OCI-LY3 (cell line): ENCODE measurements at regions not wholly inside any gene's neighbourhood (a gene's known extent, or its start where the extent isn't known, plus 50 kb on each side); places are given as distances from the start of the nearest gene placed in this dataset.

Experiments
- H2AFZ ChIP-seq: fragments of 200-600, 300-600 bp; shearing (Covaris generic); 2 replicates; pipeline ENCODE4 v1.6.0; 2014; ENCODE audit warnings: antibody characterized with exemption, low read depth, low read length
- H3K27ac ChIP-seq: fragments of 200-600, 300-600 bp; sonication (generic); 2 replicates; pipeline ENCODE4 v1.5.1; 2014; ENCODE audit warnings: mild to moderate bottlenecking, low read length, moderate library complexity, mixed read lengths
- H3K27me3 ChIP-seq: fragments of 200-600, 300-600 bp; sonication (generic); 2 replicates; pipeline ENCODE4 v1.6.1; 2014; ENCODE audit warnings: low read depth, low read length, mixed read lengths
- H3K36me3 ChIP-seq: fragments of 200-600, 300-600 bp; sonication (generic); replicated peaks from 2 replicates; pipeline ENCODE3; 2014; ENCODE audit warnings: low read depth, low read length, mixed read lengths
- H3K4me1 ChIP-seq: fragments of 300-600, 200-600 bp; sonication (generic); 2 replicates; pipeline ENCODE4 v1.6.1; 2014; ENCODE audit warnings: low read length, mixed read lengths
- H3K4me2 ChIP-seq: fragments of 200-600, 300-600 bp; sonication (generic); 2 replicates; pipeline ENCODE4 v1.6.1; 2014; ENCODE audit warnings: low read length, mixed read lengths
- H3K4me3 ChIP-seq: fragments of 300-600, 200-600 bp; sonication (generic); 2 replicates; pipeline ENCODE4 v1.5.1; 2014; ENCODE audit warnings: antibody characterized with exemption, mild to moderate bottlenecking, low read length, moderate library complexity
- H3K79me2 ChIP-seq: fragments of 300-600, 200-600 bp; shearing (Covaris generic); 2 replicates; pipeline ENCODE4 v1.6.1; 2014; ENCODE audit warnings: mild to moderate bottlenecking, low read length, mixed read lengths
- H3K9ac ChIP-seq: fragments of 300-600, 200-600 bp; shearing (Covaris generic); 2 replicates; pipeline ENCODE4 v1.6.0; 2014; ENCODE audit warnings: mild to moderate bottlenecking, low read length, moderate library complexity
- H3K9me3 ChIP-seq: fragments of 200-600, 300-600 bp; shearing (Covaris generic); 2 replicates; pipeline ENCODE4 v1.6.1; 2014; ENCODE audit warnings: low read length, mixed read lengths; ENCODE audit not compliant: insufficient read depth
- H4K20me1 ChIP-seq: fragments of 200-600, 300-600 bp; sonication (generic); 2 replicates; pipeline ENCODE4 v1.6.1; 2016; ENCODE audit warnings: low read length, mixed read lengths; ENCODE audit not compliant: insufficient read depth
- EZH2phosphoT487 ChIP-seq: fragments of 200-600 bp; shearing (Covaris generic); IDR thresholded peaks from 2 replicates; pipeline ENCODE4 v1.6.1; 2018; ENCODE audit warnings: antibody characterized with exemption, mixed run types, low read depth
- TF ChIP-seq, protein P1 (sequence below): fragments of 200-600, 300-600 bp; sonication (generic); IDR thresholded peaks from 2 replicates; pipeline ENCODE4 v1.5.1; 2014; ENCODE audit warnings: antibody characterized with exemption, low read length, low read depth

DNA sequence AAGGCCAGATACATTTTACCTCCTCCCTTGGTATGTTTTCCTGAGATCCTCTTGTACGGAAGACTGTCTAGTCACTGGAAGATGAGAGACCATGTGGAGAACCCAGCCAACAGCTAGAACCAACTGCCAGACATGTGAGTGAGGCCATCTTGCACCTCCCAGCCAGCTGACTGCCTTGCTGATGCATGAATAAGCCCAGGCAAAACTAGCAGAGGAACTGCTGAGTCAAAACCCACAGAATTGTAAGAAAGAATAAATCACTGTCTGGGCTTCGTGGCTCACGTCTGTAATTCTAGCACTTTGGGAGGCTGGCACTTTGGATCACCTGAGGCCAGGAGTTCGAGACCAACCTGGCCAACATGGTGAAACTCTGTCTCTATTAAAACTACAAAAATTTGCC is 160.0 kb downstream of the TPH2 start:
- H3K4me1 ChIP-seq = no peaks in the 10 kb centered on the region
- H3K9me3 ChIP-seq = peaks cover 2% of the 10 kb centered on the region; the same call in 1 of the 2 replicates
- H2AFZ ChIP-seq = no peak overlapping the region
- no peak overlapping the region for H3K27ac ChIP-seq
- TF ChIP-seq, protein P1, sequence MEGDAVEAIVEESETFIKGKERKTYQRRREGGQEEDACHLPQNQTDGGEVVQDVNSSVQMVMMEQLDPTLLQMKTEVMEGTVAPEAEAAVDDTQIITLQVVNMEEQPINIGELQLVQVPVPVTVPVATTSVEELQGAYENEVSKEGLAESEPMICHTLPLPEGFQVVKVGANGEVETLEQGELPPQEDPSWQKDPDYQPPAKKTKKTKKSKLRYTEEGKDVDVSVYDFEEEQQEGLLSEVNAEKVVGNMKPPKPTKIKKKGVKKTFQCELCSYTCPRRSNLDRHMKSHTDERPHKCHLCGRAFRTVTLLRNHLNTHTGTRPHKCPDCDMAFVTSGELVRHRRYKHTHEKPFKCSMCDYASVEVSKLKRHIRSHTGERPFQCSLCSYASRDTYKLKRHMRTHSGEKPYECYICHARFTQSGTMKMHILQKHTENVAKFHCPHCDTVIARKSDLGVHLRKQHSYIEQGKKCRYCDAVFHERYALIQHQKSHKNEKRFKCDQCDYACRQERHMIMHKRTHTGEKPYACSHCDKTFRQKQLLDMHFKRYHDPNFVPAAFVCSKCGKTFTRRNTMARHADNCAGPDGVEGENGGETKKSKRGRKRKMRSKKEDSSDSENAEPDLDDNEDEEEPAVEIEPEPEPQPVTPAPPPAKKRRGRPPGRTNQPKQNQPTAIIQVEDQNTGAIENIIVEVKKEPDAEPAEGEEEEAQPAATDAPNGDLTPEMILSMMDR = no peak
- TF ChIP-seq EZH2phosphoT487 = no peak
- H4K20me1 ChIP-seq = no peaks in the 10 kb centered on the region
- no peaks in the 10 kb centered on the region for H3K27me3 ChIP-seq
- H3K36me3 ChIP-seq = no peaks in the 10 kb centered on the region
- no peak overlapping the region for H3K4me2 ChIP-seq
- no peaks in the 10 kb centered on the region for H3K79me2 ChIP-seq
- H3K9ac ChIP-seq = no peak overlapping the region
- H3K4me3 ChIP-seq = no peak overlapping the region

DNA sequence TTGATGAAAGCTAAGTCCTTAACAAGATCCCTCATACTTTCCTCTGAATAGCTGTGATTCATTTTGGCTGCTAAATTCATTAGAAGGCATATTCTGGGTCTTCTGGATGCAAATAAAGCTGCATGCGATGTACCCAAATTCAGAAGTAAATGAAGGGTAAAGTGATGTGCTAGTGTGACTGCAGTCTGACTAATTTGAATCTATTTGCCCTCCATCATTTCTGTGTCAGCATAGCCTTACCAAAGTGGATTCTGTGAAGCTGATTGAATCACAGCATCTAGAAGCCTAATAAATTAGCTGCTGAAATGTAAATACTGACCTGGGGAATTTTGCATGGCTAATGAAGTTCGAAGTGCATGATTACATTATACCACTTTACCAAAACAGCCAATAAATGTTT is 162.2 kb downstream of the TPH2 start:
- H3K4me1 ChIP-seq = no peaks in the 10 kb centered on the region
- H3K9ac ChIP-seq = no peak overlapping the region
- H3K27me3 ChIP-seq = no peaks in the 10 kb centered on the region
- H4K20me1 ChIP-seq = no peaks in the 10 kb centered on the region
- TF ChIP-seq, protein P1 = no peak
- TF ChIP-seq EZH2phosphoT487 = no peak
- no peaks in the 10 kb centered on the region for H3K36me3 ChIP-seq
- H3K27ac ChIP-seq = no peak overlapping the region
- H3K4me2 ChIP-seq = no peak overlapping the region
- no peaks in the 10 kb centered on the region for H3K9me3 ChIP-seq
- H3K79me2 ChIP-seq = no peaks in the 10 kb centered on the region
- no peak overlapping the region for H2AFZ ChIP-seq
- no peak overlapping the region for H3K4me3 ChIP-seq

DNA sequence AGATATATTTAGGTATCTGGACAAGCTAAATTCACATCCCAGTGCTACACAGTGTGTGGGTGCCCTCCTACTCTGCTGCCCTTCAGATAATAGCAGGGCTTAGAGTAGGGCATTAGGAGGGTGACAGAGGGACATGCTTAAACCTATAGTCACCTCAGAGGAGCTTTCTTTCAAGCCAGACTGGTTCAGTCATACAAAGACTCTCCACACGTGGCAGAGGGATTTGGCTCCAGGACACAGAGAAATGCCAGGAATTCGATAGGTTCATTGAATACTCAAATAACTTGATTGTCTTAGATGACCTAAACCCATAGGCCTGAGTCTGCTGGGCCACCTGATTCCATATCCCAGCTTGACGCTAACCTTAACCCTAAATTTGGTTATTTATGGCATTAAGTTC is 163.5 kb downstream of the TPH2 start:
- H3K4me3 ChIP-seq = no peak overlapping the region
- no peaks in the 10 kb centered on the region for H3K27me3 ChIP-seq
- no peak overlapping the region for H3K4me2 ChIP-seq
- TF ChIP-seq EZH2phosphoT487 = no peak
- TF ChIP-seq, protein P1 = no peak
- H2AFZ ChIP-seq = no peak overlapping the region
- no peaks in the 10 kb centered on the region for H3K36me3 ChIP-seq
- no peaks in the 10 kb centered on the region for H4K20me1 ChIP-seq
- no peak overlapping the region for H3K27ac ChIP-seq
- H3K9me3 ChIP-seq = no peaks in the 10 kb centered on the region
- no peaks in the 10 kb centered on the region for H3K4me1 ChIP-seq
- no peak overlapping the region for H3K9ac ChIP-seq
- H3K79me2 ChIP-seq = no peaks in the 10 kb centered on the region

DNA sequence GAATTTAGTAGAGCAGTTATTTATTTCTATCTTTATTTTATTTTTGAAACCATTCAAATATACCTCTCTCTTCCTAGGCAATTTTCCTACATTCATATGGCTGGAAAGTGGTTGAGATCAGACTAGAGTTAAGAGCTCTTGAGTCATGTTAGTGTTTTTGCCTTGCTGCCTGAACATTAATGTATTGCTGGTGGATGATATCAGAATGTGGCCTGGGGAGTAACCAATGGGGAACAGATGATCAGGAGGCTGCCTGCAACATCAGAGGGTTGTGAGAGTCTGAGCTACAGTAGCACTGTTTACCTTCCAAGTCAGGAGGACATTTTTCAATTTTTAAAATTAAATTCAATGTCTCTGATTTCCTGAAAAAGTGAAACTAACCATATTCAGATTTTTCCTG is 166.3 kb upstream of the TRHDE start:
- no peaks in the 10 kb centered on the region for H3K79me2 ChIP-seq
- no peak overlapping the region for H3K27ac ChIP-seq
- no peaks in the 10 kb centered on the region for H3K27me3 ChIP-seq
- no peaks in the 10 kb centered on the region for H3K9me3 ChIP-seq
- H3K9ac ChIP-seq = no peak overlapping the region
- no peak overlapping the region for H3K4me3 ChIP-seq
- H2AFZ ChIP-seq = no peak overlapping the region
- H4K20me1 ChIP-seq = no peaks in the 10 kb centered on the region
- no peak overlapping the region for H3K4me2 ChIP-seq
- no peaks in the 10 kb centered on the region for H3K4me1 ChIP-seq
- no peaks in the 10 kb centered on the region for H3K36me3 ChIP-seq
- TF ChIP-seq EZH2phosphoT487 = no peak
- TF ChIP-seq, protein P1 = no peak
